Spleen (tissue), 7 donors: ENCODE measurements at regions not wholly inside any gene's neighbourhood (a gene's known extent, or its start where the extent isn't known, plus 50 kb on each side); places are given as distances from the start of the nearest gene placed in this dataset.

Experiments used
- POLR2A ChIP-seq, 3 donors: fragments of 450-650 bp; IDR thresholded peaks; one replicate each; pipeline ENCODE4 v1.5.1; 2017; ENCODE audit warnings: antibody characterized with exemption in 3 of 3, mild to moderate bottlenecking in 1 of 3
- TF ChIP-seq, protein P1 (sequence below), 11 experiments: fragments of 200-600 bp in 7 of 11; fragments of 450-650 bp in 4 of 11; sonication (generic) in 4 of 11; IDR thresholded peaks in 8 of 11; conservative IDR thresholded peaks in 3 of 11; 1 replicate in 7 of 11; 2 replicates in 4 of 11; pipeline versions ENCODE4 v1.4.0 to v1.8.0; 2016 to 2021; ENCODE audit warnings: antibody characterized with exemption in 11 of 11, inconsistent platforms in 4 of 11, mild to moderate bottlenecking in 1 of 11
- donor health status: DM: no; HTN: no; CAD: no; lungs with moderate emphysema.
- donor health status: DM: no; HTN: no; CAD: no.
- donor health status: DM: no; HTN: no; CAD: no.

DNA sequence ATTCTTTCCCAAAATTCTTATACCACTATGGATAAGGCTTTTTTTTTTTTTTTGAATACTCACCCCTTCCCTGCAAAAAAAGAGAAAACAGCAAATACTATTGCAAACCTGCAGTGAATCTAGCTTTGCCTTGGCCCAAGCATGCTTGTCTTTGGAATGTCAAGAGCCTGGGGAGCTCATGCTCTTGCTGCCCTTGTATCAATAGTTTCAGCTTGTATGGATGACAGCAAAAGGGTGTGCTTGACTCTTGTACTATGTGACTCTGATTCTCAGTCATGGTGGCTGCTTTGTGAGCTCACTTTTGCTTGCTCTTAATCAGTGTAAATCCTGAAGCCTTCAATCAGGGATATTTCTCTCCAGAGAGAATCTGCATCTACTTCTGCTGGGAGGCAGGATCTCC lies 149.2 kb downstream of the EMP1 start:
- TF ChIP-seq, protein P1, sequence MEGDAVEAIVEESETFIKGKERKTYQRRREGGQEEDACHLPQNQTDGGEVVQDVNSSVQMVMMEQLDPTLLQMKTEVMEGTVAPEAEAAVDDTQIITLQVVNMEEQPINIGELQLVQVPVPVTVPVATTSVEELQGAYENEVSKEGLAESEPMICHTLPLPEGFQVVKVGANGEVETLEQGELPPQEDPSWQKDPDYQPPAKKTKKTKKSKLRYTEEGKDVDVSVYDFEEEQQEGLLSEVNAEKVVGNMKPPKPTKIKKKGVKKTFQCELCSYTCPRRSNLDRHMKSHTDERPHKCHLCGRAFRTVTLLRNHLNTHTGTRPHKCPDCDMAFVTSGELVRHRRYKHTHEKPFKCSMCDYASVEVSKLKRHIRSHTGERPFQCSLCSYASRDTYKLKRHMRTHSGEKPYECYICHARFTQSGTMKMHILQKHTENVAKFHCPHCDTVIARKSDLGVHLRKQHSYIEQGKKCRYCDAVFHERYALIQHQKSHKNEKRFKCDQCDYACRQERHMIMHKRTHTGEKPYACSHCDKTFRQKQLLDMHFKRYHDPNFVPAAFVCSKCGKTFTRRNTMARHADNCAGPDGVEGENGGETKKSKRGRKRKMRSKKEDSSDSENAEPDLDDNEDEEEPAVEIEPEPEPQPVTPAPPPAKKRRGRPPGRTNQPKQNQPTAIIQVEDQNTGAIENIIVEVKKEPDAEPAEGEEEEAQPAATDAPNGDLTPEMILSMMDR (IDR thresholded peaks at IDR 0.05 in 8 of 11, conservative IDR thresholded peaks at IDR 0.05 in 3 of 11) = no peak
- TF ChIP-seq POLR2A (IDR thresholded peaks at IDR 0.05) = no peak
